Spleen (tissue), 11 donors: ENCODE measurements at regions not wholly inside any gene's neighbourhood (a gene's known extent, or its start where the extent isn't known, plus 50 kb on each side); places are given as distances from the start of the nearest gene placed in this dataset.

ENCODE experiments used
- DNase-seq: peaks from one replicate; pipeline ENCODE4 v3.0.0-alpha.2; 2020
- H3K27ac ChIP-seq, 8 donors: fragments of 200-600 bp; sonication (generic) in 7 of 8; 1 replicate in 4 of 8; 2 replicates in 4 of 8; pipeline versions ENCODE4 v1.5.0 to v1.8.0; 2016 to 2021; ENCODE audit warnings: inconsistent platforms in 4 of 8, mild to moderate bottlenecking in 4 of 8, moderate library complexity in 1 of 8
- H3K27me3 ChIP-seq, 7 donors: fragments of 200-600 bp; sonication (generic) in 6 of 7; replicated peaks in 1 of 7; 1 replicate in 4 of 7; 2 replicates in 3 of 7; pipeline versions ENCODE4 v1.5.0 to v1.8.0; 2016 to 2021; ENCODE audit warnings: inconsistent platforms in 3 of 7, mild to moderate bottlenecking in 1 of 7
- H3K36me3 ChIP-seq, 6 donors: fragments of 200-600 bp; sonication (generic) in 5 of 6; 1 replicate in 4 of 6; 2 replicates in 2 of 6; pipeline versions ENCODE4 v1.5.0 to v1.8.0; 2016 to 2021; ENCODE audit warnings: inconsistent platforms in 2 of 6
- H3K4me1 ChIP-seq, 6 donors: fragments of 200-600 bp; sonication (generic) in 5 of 6; 1 replicate in 3 of 6; 2 replicates in 3 of 6; pipeline versions ENCODE4 v1.5.0 to v1.8.0; 2016 to 2021; ENCODE audit warnings: inconsistent platforms in 3 of 6
- H3K4me3 ChIP-seq, 8 donors: fragments of 200-600 bp; sonication (generic) in 7 of 8; 1 replicate in 4 of 8; 2 replicates in 4 of 8; pipeline versions ENCODE4 v1.5.0 to v1.8.0; 2016 to 2021; ENCODE audit warnings: inconsistent platforms in 4 of 8, mild to moderate bottlenecking in 4 of 8, moderate library complexity in 2 of 8
- H3K9me3 ChIP-seq, 8 donors: fragments of 200-600 bp; sonication (generic) in 7 of 8; 1 replicate in 4 of 8; 2 replicates in 4 of 8; pipeline versions ENCODE4 v1.5.0 to v1.8.0; 2016 to 2021; ENCODE audit warnings: inconsistent platforms in 4 of 8
- POLR2A ChIP-seq, 3 donors: fragments of 450-650 bp; IDR thresholded peaks; one replicate each; pipeline ENCODE4 v1.5.1; 2017; ENCODE audit warnings: antibody characterized with exemption in 3 of 3, mild to moderate bottlenecking in 1 of 3
- POLR2AphosphoS5 ChIP-seq, 3 donors: sonication (generic); formaldehyde crosslinking; IDR thresholded peaks; one replicate each; pipeline ENCODE4 v1.5.1; 2017; ENCODE audit warnings: antibody characterized with exemption in 3 of 3
- WGBS, 5 donors: extraction: QIAGEN DNeasy Blood & Tissue Kit in 3 of 5; methylation state at CpG; one replicate each; pipeline versions ENCODE4 v1.1.5 to v1.1.7; 2013 to 2018; 5-methylcytosine and 5-hydroxymethylcytosine counted together
- intact Hi-C: fragments of 100-400 bp; cut with DNase I; formaldehyde crosslinking; loops from one replicate; pipeline ENCODE4 v1.15.0; 2023; ENCODE audit warnings: low total_unique reads
- TF ChIP-seq, protein P1 (sequence below), 11 experiments: fragments of 200-600 bp in 7 of 11; fragments of 450-650 bp in 4 of 11; sonication (generic) in 4 of 11; IDR thresholded peaks in 8 of 11; conservative IDR thresholded peaks in 3 of 11; 1 replicate in 7 of 11; 2 replicates in 4 of 11; pipeline versions ENCODE4 v1.4.0 to v1.8.0; 2016 to 2021; ENCODE audit warnings: antibody characterized with exemption in 11 of 11, inconsistent platforms in 4 of 11, mild to moderate bottlenecking in 1 of 11
- donor health status: healthy with polysubstance abuse.
- donor health status: DM: no; HTN: no; CAD: no; lungs with moderate emphysema.
- donor health status: DM: no; HTN: no; CAD: no.
- donor health status: Bipolar disorder and iron deficiency.
- donor health status: healthy.
- donor health status: DM: no; HTN: no; CAD: no.
- donor health status: DM: yes; HTN: yes; CAD: no.

DNA sequence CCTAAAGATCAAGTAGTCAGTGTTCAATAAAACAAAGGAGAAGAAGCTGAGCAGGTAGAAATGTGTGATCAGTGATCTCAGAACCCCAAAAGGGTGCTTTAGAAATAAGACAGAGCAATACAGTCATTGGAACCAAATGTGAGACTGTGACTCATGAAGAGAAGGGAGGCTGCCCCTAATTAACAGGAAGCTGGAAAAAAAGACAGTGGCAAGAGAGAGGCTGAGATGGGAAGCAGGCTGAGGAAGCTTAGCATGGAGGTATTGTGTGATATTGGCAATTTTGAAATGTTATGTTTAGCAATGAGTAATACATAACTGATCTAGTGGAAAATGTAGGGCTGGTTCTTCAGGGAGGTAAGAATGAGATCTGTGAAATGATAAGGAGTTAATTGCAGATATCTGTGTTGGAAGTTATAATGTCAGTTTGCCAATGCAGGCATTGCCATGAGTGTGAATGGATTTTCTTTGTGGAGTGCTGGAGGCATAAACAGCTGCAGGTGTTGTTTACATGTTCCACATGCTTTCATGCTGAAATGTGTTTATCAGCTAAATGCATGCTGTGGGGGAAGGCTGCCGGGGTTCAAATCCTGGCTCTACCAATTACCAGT is 90.6 kb upstream of the CACNA1E start:
- no peak for DNase-seq
- intact Hi-C loops: no loop called here
- no peak overlapping the region for H3K4me3 ChIP-seq
- peaks cover 0 to 4% (median 0%) of the 10 kb centered on the region in 6 donors for H3K4me1 ChIP-seq
- H3K27me3 ChIP-seq: peaks cover 0 to 30% (median 0%) of the 10 kb centered on the region in 7 donors
- H3K9me3 ChIP-seq: no peaks in the 10 kb centered on the region
- no peaks in the 10 kb centered on the region for H3K36me3 ChIP-seq
- 73 to 96% (median 85%) methylated on average over 1 of the region's 1 CpG for WGBS, 5 donors
- no peak overlapping the region for H3K27ac ChIP-seq
- no peak for TF ChIP-seq POLR2AphosphoS5 (IDR thresholded peaks at IDR 0.05)
- no peak for TF ChIP-seq POLR2A (IDR thresholded peaks at IDR 0.05)
- TF ChIP-seq, protein P1, sequence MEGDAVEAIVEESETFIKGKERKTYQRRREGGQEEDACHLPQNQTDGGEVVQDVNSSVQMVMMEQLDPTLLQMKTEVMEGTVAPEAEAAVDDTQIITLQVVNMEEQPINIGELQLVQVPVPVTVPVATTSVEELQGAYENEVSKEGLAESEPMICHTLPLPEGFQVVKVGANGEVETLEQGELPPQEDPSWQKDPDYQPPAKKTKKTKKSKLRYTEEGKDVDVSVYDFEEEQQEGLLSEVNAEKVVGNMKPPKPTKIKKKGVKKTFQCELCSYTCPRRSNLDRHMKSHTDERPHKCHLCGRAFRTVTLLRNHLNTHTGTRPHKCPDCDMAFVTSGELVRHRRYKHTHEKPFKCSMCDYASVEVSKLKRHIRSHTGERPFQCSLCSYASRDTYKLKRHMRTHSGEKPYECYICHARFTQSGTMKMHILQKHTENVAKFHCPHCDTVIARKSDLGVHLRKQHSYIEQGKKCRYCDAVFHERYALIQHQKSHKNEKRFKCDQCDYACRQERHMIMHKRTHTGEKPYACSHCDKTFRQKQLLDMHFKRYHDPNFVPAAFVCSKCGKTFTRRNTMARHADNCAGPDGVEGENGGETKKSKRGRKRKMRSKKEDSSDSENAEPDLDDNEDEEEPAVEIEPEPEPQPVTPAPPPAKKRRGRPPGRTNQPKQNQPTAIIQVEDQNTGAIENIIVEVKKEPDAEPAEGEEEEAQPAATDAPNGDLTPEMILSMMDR (IDR thresholded peaks at IDR 0.05 in 8 of 11, conservative IDR thresholded peaks at IDR 0.05 in 3 of 11): no peak

DNA sequence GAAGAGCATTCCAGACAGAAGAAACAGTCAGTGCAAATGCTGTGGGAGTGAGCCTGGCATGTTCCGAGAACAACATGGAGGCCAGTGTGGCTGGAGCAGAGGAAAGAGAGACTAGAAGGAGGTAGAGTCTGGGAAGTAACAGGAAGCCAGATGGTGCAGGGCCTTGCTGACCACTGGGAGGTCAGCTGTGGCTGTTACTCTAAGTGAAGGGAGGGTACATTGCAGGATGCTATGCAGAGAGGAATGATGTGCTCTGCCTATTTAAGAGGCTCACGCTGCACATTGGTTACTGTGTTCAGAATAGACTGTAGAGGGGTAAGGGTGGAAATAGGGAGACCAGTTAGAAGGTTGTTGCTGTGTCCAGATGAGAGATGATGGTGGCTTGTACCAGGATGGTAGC is 88.6 kb upstream of the CACNA1E start:
- TF ChIP-seq POLR2AphosphoS5 (IDR thresholded peaks at IDR 0.05) (no peak), POLR2A (IDR thresholded peaks at IDR 0.05) (no peak)
- TF ChIP-seq, protein P1 (IDR thresholded peaks at IDR 0.05 in 8 of 11, conservative IDR thresholded peaks at IDR 0.05 in 3 of 11): no peak
- DNase-seq: no peak
- intact Hi-C loops: no loop called here
- no peak overlapping the region for H3K4me3 ChIP-seq
- H3K36me3 ChIP-seq: no peaks in the 10 kb centered on the region
- 81 to 89% (median 84%) methylated on average over 2 of the region's 2 CpGs for WGBS, 5 donors
- H3K4me1 ChIP-seq: peaks cover 0 to 6% (median 0%) of the 10 kb centered on the region in 6 donors
- peaks cover 0 to 28% (median 0%) of the 10 kb centered on the region in 7 donors for H3K27me3 ChIP-seq
- peak overlapping the region in 2 of 8 donors; percentile 48 to 73 for H3K27ac ChIP-seq
- no peaks in the 10 kb centered on the region for H3K9me3 ChIP-seq

DNA sequence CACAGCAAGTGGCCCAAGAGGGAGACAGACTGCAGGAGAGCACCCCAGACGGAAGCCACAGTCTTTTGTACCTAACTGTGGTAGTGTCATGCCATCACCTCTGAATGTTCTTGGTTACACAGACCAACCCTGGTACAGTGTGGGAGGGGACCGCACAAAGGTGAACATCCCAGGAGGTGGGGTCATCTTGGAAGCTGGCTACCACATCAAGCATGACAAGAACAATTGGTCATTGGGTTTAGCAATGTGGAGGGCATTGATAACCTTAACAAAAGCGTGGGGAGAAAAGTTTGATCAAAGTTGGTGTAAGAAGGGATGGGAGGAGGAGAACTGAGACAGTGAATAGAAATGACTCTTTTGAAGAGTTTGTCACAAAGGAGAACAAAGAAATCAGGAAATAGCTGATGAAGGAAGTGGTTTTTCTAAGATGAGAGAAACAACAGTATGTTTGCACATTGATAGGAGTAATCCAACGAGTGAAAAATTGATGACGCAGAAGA is 87.1 kb upstream of the CACNA1E start:
- intact Hi-C loops: no loop called here
- TF ChIP-seq, protein P1 (IDR thresholded peaks at IDR 0.05 in 8 of 11, conservative IDR thresholded peaks at IDR 0.05 in 3 of 11): no peak
- TF ChIP-seq POLR2AphosphoS5 (IDR thresholded peaks at IDR 0.05): peak in 1 of 3 donors; percentile 38
- TF ChIP-seq POLR2A (IDR thresholded peaks at IDR 0.05): no peak

DNA sequence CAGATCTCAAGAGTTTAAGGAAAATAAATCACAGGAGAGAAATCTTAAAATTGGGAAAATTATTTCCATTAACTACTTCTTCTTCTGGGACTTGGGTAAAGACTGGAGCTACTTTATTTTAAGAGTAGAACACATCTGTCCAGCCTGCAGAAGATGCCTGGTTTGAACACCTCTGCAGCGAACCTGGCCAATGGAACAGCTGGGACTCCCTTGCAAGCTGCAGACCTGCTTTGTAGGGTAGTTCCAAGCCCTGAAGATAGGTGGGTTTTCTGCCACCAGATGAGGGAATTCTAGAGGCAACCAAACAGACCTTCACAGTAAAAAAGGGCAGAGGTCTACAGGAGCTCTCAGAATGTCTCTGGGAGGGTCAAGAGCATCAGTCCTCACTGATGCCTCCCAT is 86.5 kb upstream of the CACNA1E start:
- peak overlapping the region in 4 of 8 donors; percentile 39 to 73 (median 54) for H3K27ac ChIP-seq
- no peaks in the 10 kb centered on the region for H3K36me3 ChIP-seq
- intact Hi-C loops: no loop called here
- H3K4me3 ChIP-seq: no peak overlapping the region
- 92 to 100% (median 100%) methylated on average over 1 of the region's 1 CpG for WGBS, 5 donors
- no peaks in the 10 kb centered on the region for H3K9me3 ChIP-seq
- H3K4me1 ChIP-seq: peaks cover 0 to 6% (median 0%) of the 10 kb centered on the region in 6 donors
- DNase-seq: no peak
- TF ChIP-seq POLR2AphosphoS5 (IDR thresholded peaks at IDR 0.05) (no peak), POLR2A (IDR thresholded peaks at IDR 0.05) (no peak)
- TF ChIP-seq, protein P1 (IDR thresholded peaks at IDR 0.05 in 8 of 11, conservative IDR thresholded peaks at IDR 0.05 in 3 of 11): no peak
- peaks cover 0 to 15% (median 0%) of the 10 kb centered on the region in 7 donors for H3K27me3 ChIP-seq

More for the DNA sequence above, 87.1 kb upstream of the CACNA1E start:
- peaks cover 0 to 19% (median 0%) of the 10 kb centered on the region in 7 donors for H3K27me3 ChIP-seq
- peak overlapping the region in 5 of 8 donors; percentile 19 to 73 (median 48) for H3K27ac ChIP-seq
- no peaks in the 10 kb centered on the region for H3K36me3 ChIP-seq
- no peaks in the 10 kb centered on the region for H3K9me3 ChIP-seq
- no peak for DNase-seq
- no peak overlapping the region for H3K4me3 ChIP-seq
- 57 to 67% (median 64%) methylated on average over 5 of the region's 5 CpGs for WGBS, 5 donors
- peaks cover 0 to 6% (median 0%) of the 10 kb centered on the region in 6 donors for H3K4me1 ChIP-seq
